ENCODE measurements at regions not wholly inside any gene's neighbourhood (a gene's known extent, or its start where the extent isn't known, plus 50 kb on each side); places are given as distances from the start of the nearest gene placed in this dataset.

GRCh38 chr2:5236249-5236648 is 455.9 kb upstream of the SOX11 start:
- TF ChIP-seq NFE2 (CRISPR knock-in tag; IDR thresholded peaks at IDR 0.05) = no peak
- TF ChIP-seq HNRNPK (IDR thresholded peaks at IDR 0.05; ENCODE audit: low read depth, low read length, poor library complexity, severe bottlenecking) = no peak
- no peak for TF ChIP-seq ZNF274 (CRISPR knock-in tag; IDR thresholded peaks at IDR 0.05)
- no peak for TF ChIP-seq CTCF (CRISPR knock-in tag; IDR thresholded peaks at IDR 0.05)
